Activated naive CD8-positive, alpha-beta T cell treated with anti-CD3 and anti-CD28 coated beads, Interleukin-2, amount 10 ng/mL, durations not matched to agents 7 days and 5 days (primary cell): ENCODE measurements at regions not wholly inside any gene's neighbourhood (a gene's known extent, or its start where the extent isn't known, plus 50 kb on each side); places are given as distances from the start of the nearest gene placed in this dataset.

Experiments
- ATAC-seq: fragments of 150-1000 bp; cut with Tn5 transposase; one replicate; pipeline ENCODE4 v1.10.0; 2021; ENCODE audit warnings: low read depth, moderate library complexity
- POLR2A ChIA-PET: fragments of 350-600 bp; sonication (Branson Sonifier 250); formaldehyde crosslinking; loops from one replicate; lab custom pipeline; 2021; ENCODE audit warnings: antibody characterized with exemption; lab: Charles Lee
- DNase-seq: peaks from one replicate; pipeline ENCODE4 v3.0.0; 2021
- H3K27ac Mint-ChIP-seq: one replicate; pipeline ENCODE4 v1.8.0; 2022; ENCODE audit warnings: mild to moderate bottlenecking, mixed read lengths
- H3K27me3 Mint-ChIP-seq: one replicate; pipeline ENCODE4 v1.8.0; 2022; ENCODE audit warnings: mild to moderate bottlenecking, moderate library complexity, mixed read lengths
- H3K36me3 Mint-ChIP-seq: one replicate; pipeline ENCODE4 v1.8.0; 2021; ENCODE audit warnings: mild to moderate bottlenecking, mixed read lengths
- H3K4me1 Mint-ChIP-seq: one replicate; pipeline ENCODE4 v1.8.0; 2021; ENCODE audit warnings: mixed read lengths
- H3K4me3 Mint-ChIP-seq: one replicate; pipeline ENCODE4 v1.8.0; 2022; ENCODE audit warnings: mild to moderate bottlenecking, moderate library complexity, mixed read lengths
- H3K9me3 Mint-ChIP-seq: one replicate; pipeline ENCODE4 v1.8.0; 2021; ENCODE audit warnings: mixed read lengths

DNA sequence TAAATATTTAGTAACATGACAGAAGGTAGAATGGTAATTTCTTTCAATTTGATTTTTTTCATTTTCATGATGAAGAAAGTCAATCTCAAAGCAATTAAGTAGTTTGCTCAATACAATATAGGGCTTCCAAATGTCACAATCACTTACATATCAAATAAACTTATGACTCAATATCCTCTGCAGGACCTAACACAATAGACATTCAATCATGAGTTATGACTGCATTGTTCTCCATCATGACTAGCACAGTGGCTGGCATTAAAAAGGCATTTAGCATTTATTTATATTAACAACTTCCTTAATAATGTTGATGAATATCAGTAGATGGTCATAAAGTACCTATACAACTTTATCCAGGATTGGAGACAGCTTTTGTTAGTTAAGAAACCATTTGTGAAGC lies 1499.6 kb downstream of the EFNA5 start:
- H3K27me3 Mint-ChIP-seq = no peaks in the 10 kb centered on the region
- no peak overlapping the region for H3K27ac Mint-ChIP-seq
- no peaks in the 10 kb centered on the region for H3K4me1 Mint-ChIP-seq
- no peak for ATAC-seq
- H3K9me3 Mint-ChIP-seq = peaks cover 7% of the 10 kb centered on the region
- no peaks in the 10 kb centered on the region for H3K36me3 Mint-ChIP-seq
- POLR2A ChIA-PET = no interaction called here
- no peak overlapping the region for H3K4me3 Mint-ChIP-seq
- no peak for DNase-seq

GRCh38 chr5:106167766-106168165 lies 1503.0 kb downstream of the EFNA5 start:
- H3K36me3 Mint-ChIP-seq = no peaks in the 10 kb centered on the region
- no peak for ATAC-seq

GRCh38 chr5:106163233-106163632 lies 1507.5 kb downstream of the EFNA5 start:
- POLR2A ChIA-PET = no interaction called here
- no peaks in the 10 kb centered on the region for H3K4me1 Mint-ChIP-seq
- ATAC-seq (no peak), DNase-seq (no peak)
- no peak overlapping the region for H3K4me3 Mint-ChIP-seq
- no peaks in the 10 kb centered on the region for H3K36me3 Mint-ChIP-seq
- H3K27me3 Mint-ChIP-seq = no peaks in the 10 kb centered on the region
- peaks cover 4% of the 10 kb centered on the region for H3K9me3 Mint-ChIP-seq
- no peak overlapping the region for H3K27ac Mint-ChIP-seq

More at GRCh38 chr5:106167766-106168165, 1503.0 kb downstream of the EFNA5 start:
- Mint-ChIP-seq H3K27ac (no peak overlapping the region), H3K4me3 (no peak overlapping the region), H3K27me3 (no peaks in the 10 kb centered on the region), H3K4me1 (no peaks in the 10 kb centered on the region), H3K9me3 (peaks cover 4% of the 10 kb centered on the region)
- POLR2A ChIA-PET = no interaction called here
- DNase-seq = no peak

GRCh38 chr5:106159616-106160015 lies 1511.1 kb downstream of the EFNA5 start:
- Mint-ChIP-seq H3K27ac (no peak overlapping the region), H3K4me1 (no peaks in the 10 kb centered on the region), H3K27me3 (no peaks in the 10 kb centered on the region), H3K9me3 (no peaks in the 10 kb centered on the region), H3K36me3 (no peaks in the 10 kb centered on the region), H3K4me3 (no peak overlapping the region)
- POLR2A ChIA-PET = no interaction called here
- ATAC-seq (no peak), DNase-seq (no peak)

DNA sequence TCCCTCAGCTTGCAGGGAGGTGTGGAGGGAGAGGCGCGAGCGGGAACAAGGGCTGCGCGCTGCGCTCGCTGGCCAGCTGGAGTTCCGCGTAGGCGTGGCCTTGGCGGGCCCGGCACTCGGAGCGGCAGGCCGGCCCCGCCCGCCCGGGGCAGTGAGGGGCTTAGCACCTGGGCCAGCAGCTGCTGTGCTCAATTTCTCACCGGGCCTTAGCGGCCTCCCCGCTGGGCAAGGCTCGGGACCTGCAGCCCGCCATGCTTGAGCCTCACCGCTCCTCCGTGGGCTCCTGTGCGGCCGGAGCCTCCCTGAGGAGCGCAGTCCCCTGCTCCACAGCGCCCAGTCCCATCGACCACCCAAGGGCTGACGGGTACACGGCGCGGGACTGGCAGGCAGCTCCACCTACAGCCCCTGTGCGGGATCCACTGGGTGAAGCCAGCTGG lies 1516.4 kb downstream of the EFNA5 start:
- no peak for ATAC-seq
- no peaks in the 10 kb centered on the region for H3K36me3 Mint-ChIP-seq
- peaks cover 6% of the 10 kb centered on the region for H3K9me3 Mint-ChIP-seq
- H3K4me3 Mint-ChIP-seq = no peak overlapping the region
- POLR2A ChIA-PET = no interaction called here
- no peaks in the 10 kb centered on the region for H3K27me3 Mint-ChIP-seq
- no peaks in the 10 kb centered on the region for H3K4me1 Mint-ChIP-seq
- DNase-seq = no peak
- H3K27ac Mint-ChIP-seq = no peak overlapping the region

GRCh38 chr5:106152569-106152968 lies 1518.2 kb downstream of the EFNA5 start:
- POLR2A ChIA-PET = no interaction called here
- H3K36me3 Mint-ChIP-seq = no peaks in the 10 kb centered on the region
- no peaks in the 10 kb centered on the region for H3K27me3 Mint-ChIP-seq
- H3K9me3 Mint-ChIP-seq = peaks cover 6% of the 10 kb centered on the region
- DNase-seq (no peak), ATAC-seq (no peak)
- H3K4me3 Mint-ChIP-seq = no peak overlapping the region
- H3K27ac Mint-ChIP-seq = no peak overlapping the region
- no peaks in the 10 kb centered on the region for H3K4me1 Mint-ChIP-seq

- POLR2A ChIA-PET = no interaction called here
- peaks cover 5% of the 10 kb centered on the region for H3K9me3 Mint-ChIP-seq
- H3K4me1 Mint-ChIP-seq = no peaks in the 10 kb centered on the region
- H3K4me3 Mint-ChIP-seq = no peak overlapping the region
- ATAC-seq (no peak), DNase-seq (no peak)
- H3K36me3 Mint-ChIP-seq = no peaks in the 10 kb centered on the region
- no peaks in the 10 kb centered on the region for H3K27me3 Mint-ChIP-seq
- H3K27ac Mint-ChIP-seq = no peak overlapping the region
Observed at GRCh38 chr5:106142116-106142515, 1528.6 kb downstream of the EFNA5 start.

DNA sequence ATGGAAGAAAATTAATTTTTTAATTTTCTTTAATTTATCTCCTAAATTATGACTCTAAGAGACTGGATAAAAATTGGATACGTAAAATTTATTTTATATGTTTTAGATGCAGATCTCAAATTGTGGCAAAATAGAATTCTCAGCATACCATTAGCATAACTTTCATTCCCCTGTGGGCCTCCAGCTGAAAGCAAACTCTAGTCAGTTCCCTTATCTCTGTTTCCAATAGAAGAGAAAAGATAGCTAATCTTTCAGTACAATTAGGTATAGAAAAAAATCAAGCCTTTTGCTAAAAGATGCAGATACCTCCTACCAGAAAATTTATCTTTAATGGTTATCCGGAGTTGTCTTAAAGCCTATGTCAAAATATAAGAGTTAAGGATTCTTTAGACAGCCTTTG lies 1530.6 kb downstream of the EFNA5 start:
- no peak for ATAC-seq
- POLR2A ChIA-PET = no interaction called here
- no peak overlapping the region for H3K27ac Mint-ChIP-seq
- no peak overlapping the region for H3K4me3 Mint-ChIP-seq
- no peaks in the 10 kb centered on the region for H3K27me3 Mint-ChIP-seq
- H3K4me1 Mint-ChIP-seq = no peaks in the 10 kb centered on the region
- no peaks in the 10 kb centered on the region for H3K36me3 Mint-ChIP-seq
- DNase-seq = no peak
- peaks cover 1% of the 10 kb centered on the region for H3K9me3 Mint-ChIP-seq

DNA sequence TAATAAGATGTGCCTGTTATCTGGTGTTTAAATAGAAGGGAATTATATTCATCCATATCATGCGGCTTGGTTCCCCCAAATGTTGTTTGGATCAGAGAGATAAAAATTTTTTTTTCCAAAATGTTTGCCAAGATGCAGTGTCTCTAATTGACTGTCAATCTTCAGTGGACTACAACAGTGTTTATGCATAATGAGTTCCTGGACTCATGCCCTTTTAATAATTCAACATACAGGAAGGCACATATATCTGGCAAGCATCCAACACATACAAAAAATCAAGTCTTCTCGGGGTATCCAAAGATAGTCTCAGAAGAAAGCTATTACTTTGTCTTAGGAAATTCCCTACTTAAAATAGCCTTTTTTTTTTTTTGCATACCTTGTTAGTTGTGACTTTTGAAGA lies 1534.7 kb downstream of the EFNA5 start:
- no peak overlapping the region for H3K4me3 Mint-ChIP-seq
- no peaks in the 10 kb centered on the region for H3K36me3 Mint-ChIP-seq
- no peaks in the 10 kb centered on the region for H3K9me3 Mint-ChIP-seq
- ATAC-seq (no peak), DNase-seq (no peak)
- H3K27me3 Mint-ChIP-seq = no peaks in the 10 kb centered on the region
- H3K4me1 Mint-ChIP-seq = no peaks in the 10 kb centered on the region
- POLR2A ChIA-PET = no interaction called here
- no peak overlapping the region for H3K27ac Mint-ChIP-seq

GRCh38 chr5:106135473-106135872 lies 1535.3 kb downstream of the EFNA5 start:
- H3K36me3 Mint-ChIP-seq = no peaks in the 10 kb centered on the region
- H3K27me3 Mint-ChIP-seq = no peaks in the 10 kb centered on the region
- ATAC-seq (no peak), DNase-seq (no peak)
- H3K4me1 Mint-ChIP-seq = no peaks in the 10 kb centered on the region
- H3K27ac Mint-ChIP-seq = no peak overlapping the region
- H3K9me3 Mint-ChIP-seq = no peaks in the 10 kb centered on the region
- H3K4me3 Mint-ChIP-seq = no peak overlapping the region
- POLR2A ChIA-PET = no interaction called here

- Mint-ChIP-seq H3K4me3 (no peak overlapping the region), H3K27ac (no peak overlapping the region), H3K27me3 (no peaks in the 10 kb centered on the region), H3K4me1 (no peaks in the 10 kb centered on the region), H3K9me3 (no peaks in the 10 kb centered on the region), H3K36me3 (no peaks in the 10 kb centered on the region)
- POLR2A ChIA-PET = no interaction called here
- ATAC-seq (no peak), DNase-seq (no peak)
Observed at GRCh38 chr5:106134549-106134948, 1536.2 kb downstream of the EFNA5 start.

DNA sequence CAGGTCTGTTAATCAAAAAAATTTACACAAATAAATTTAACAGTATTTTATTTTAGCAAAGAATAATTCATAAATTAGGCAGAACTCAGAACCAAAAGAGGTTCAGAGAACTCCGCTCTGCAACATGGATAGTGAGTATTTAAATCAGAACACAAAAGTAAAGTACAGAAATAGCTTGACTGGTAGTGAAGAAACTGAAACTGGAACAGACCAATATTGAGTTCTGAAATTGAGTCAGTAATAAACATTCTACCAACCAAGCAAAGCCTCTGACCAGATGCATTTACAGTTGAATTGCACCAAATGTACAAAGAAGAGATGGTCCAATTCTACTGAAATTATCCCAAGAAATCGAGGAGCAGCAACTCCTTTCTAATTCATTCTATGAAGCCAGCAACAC lies 1542.8 kb downstream of the EFNA5 start:
- DNase-seq (no peak), ATAC-seq (no peak)
- H3K4me3 Mint-ChIP-seq = no peak overlapping the region
- no peaks in the 10 kb centered on the region for H3K9me3 Mint-ChIP-seq
- no peaks in the 10 kb centered on the region for H3K4me1 Mint-ChIP-seq
- no peak overlapping the region for H3K27ac Mint-ChIP-seq
- H3K36me3 Mint-ChIP-seq = no peaks in the 10 kb centered on the region
- POLR2A ChIA-PET = no interaction called here
- H3K27me3 Mint-ChIP-seq = no peaks in the 10 kb centered on the region

GRCh38 chr5:106127341-106127781 lies 1543.4 kb downstream of the EFNA5 start:
- H3K4me3 Mint-ChIP-seq = no peak overlapping the region
- DNase-seq (no peak), ATAC-seq (no peak)
- no peaks in the 10 kb centered on the region for H3K4me1 Mint-ChIP-seq
- POLR2A ChIA-PET = no interaction called here
- H3K36me3 Mint-ChIP-seq = no peaks in the 10 kb centered on the region
- H3K9me3 Mint-ChIP-seq = no peaks in the 10 kb centered on the region
- H3K27ac Mint-ChIP-seq = no peak overlapping the region
- no peaks in the 10 kb centered on the region for H3K27me3 Mint-ChIP-seq

GRCh38 chr5:106121972-106122605 lies 1548.6 kb downstream of the EFNA5 start:
- Mint-ChIP-seq H3K27me3 (no peaks in the 10 kb centered on the region), H3K36me3 (no peaks in the 10 kb centered on the region), H3K4me1 (no peaks in the 10 kb centered on the region), H3K27ac (no peak overlapping the region), H3K9me3 (no peaks in the 10 kb centered on the region), H3K4me3 (no peak overlapping the region)
- DNase-seq = peak; percentile 33
- POLR2A ChIA-PET = no interaction called here
- no peak for ATAC-seq

- Mint-ChIP-seq H3K27me3 (no peaks in the 10 kb centered on the region), H3K27ac (no peak overlapping the region), H3K4me1 (no peaks in the 10 kb centered on the region), H3K36me3 (no peaks in the 10 kb centered on the region), H3K9me3 (no peaks in the 10 kb centered on the region), H3K4me3 (no peak overlapping the region)
- ATAC-seq (no peak), DNase-seq (no peak)
- POLR2A ChIA-PET = no interaction called here
Observed at GRCh38 chr5:106116682-106117081, 1554.1 kb downstream of the EFNA5 start.
